RKO (cell line): ENCODE measurements at regions not wholly inside any gene's neighbourhood (a gene's known extent, or its start where the extent isn't known, plus 50 kb on each side); places are given as distances from the start of the nearest gene placed in this dataset.

ENCODE experiments used
- DNase-seq: peaks from one replicate; pipeline ENCODE4 v3.0.0-alpha.2; 2016; ENCODE audit warnings: low spot score

GRCh38 chr3:70800951-70801350 is 488.5 kb upstream of the MDFIC2 start:
- DNase-seq = no peak

GRCh38 chr3:70789878-70790277 is 477.4 kb upstream of the MDFIC2 start:
- no peak for DNase-seq

GRCh38 chr3:70780790-70781189 is 468.4 kb upstream of the MDFIC2 start:
- no peak for DNase-seq

- no peak for DNase-seq
Measured at GRCh38 chr3:70779296-70779695, 466.9 kb upstream of the MDFIC2 start.

- no peak for DNase-seq
Measured at GRCh38 chr3:70776081-70776480, 463.6 kb upstream of the MDFIC2 start.

GRCh38 chr3:70775257-70775656 is 462.8 kb upstream of the MDFIC2 start:
- no peak for DNase-seq

GRCh38 chr3:70774641-70775040 is 462.2 kb upstream of the MDFIC2 start:
- DNase-seq = no peak

GRCh38 chr3:70771426-70772147 is 459.1 kb upstream of the MDFIC2 start:
- peak; percentile 15 for DNase-seq

GRCh38 chr3:70770650-70771049 is 458.2 kb upstream of the MDFIC2 start:
- no peak for DNase-seq

- no peak for DNase-seq
Measured at GRCh38 chr3:70766301-70766700, 453.9 kb upstream of the MDFIC2 start.

GRCh38 chr3:70763894-70764293 is 451.5 kb upstream of the MDFIC2 start:
- no peak for DNase-seq

GRCh38 chr3:70757658-70758057 is 445.2 kb upstream of the MDFIC2 start:
- DNase-seq = no peak

GRCh38 chr3:70755526-70755925 is 443.1 kb upstream of the MDFIC2 start:
- DNase-seq = no peak

- no peak for DNase-seq
Measured at GRCh38 chr3:70754314-70754713, 441.9 kb upstream of the MDFIC2 start.

GRCh38 chr3:70753572-70753971 is 441.1 kb upstream of the MDFIC2 start:
- no peak for DNase-seq

GRCh38 chr3:70752051-70752450 is 439.6 kb upstream of the MDFIC2 start:
- no peak for DNase-seq

GRCh38 chr3:70749122-70749521 is 436.7 kb upstream of the MDFIC2 start:
- DNase-seq = no peak

- no peak for DNase-seq
Measured at GRCh38 chr3:70748593-70748992, 436.2 kb upstream of the MDFIC2 start.

- no peak for DNase-seq
Measured at GRCh38 chr3:70747847-70748246, 435.4 kb upstream of the MDFIC2 start.

- no peak for DNase-seq
Measured at GRCh38 chr3:70744536-70744935, 432.1 kb upstream of the MDFIC2 start.

GRCh38 chr3:70743754-70744153 is 431.3 kb upstream of the MDFIC2 start:
- DNase-seq = no peak

GRCh38 chr3:70742081-70742480 is 429.6 kb upstream of the MDFIC2 start:
- DNase-seq = no peak

- no peak for DNase-seq
Measured at GRCh38 chr3:70740872-70741271, 428.4 kb upstream of the MDFIC2 start.

GRCh38 chr3:70740071-70740470 is 427.6 kb upstream of the MDFIC2 start:
- no peak for DNase-seq
